ENCODE measurements at regions not wholly inside any gene's neighbourhood (a gene's known extent, or its start where the extent isn't known, plus 50 kb on each side); places are given as distances from the start of the nearest gene placed in this dataset.

DNA sequence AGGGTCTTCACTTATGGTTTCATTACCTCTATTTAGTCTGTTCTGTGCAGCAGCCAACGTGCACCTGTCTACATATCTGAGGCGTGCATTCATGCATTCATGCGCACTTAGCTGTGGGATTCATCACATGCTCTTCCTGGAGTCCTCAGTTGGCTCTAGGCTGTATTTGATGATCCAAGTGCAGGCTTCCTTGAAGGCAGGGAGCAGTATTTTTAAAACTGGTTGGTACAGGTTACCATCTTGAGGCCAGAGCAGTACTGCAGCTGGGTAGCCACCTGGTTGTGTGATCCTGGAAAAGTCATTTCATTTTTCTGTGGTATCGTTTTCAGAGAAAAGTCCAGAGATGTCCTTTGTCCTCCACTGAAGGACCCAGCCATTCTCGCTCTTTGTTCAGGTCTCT, 109.8 kb downstream of the EN1 start:
- TF ChIP-seq CTCF (IDR thresholded peaks at IDR 0.05) (no peak), POLR2A (IDR thresholded peaks at IDR 0.05) (no peak)
